Esophagus squamous epithelium (tissue), 5 donors: ENCODE measurements at regions not wholly inside any gene's neighbourhood (a gene's known extent, or its start where the extent isn't known, plus 50 kb on each side); places are given as distances from the start of the nearest gene placed in this dataset.

Experiments
- DNase-seq: peaks from one replicate; lab custom pipeline; 2025; lab: John Stamatoyannopoulos, UW
- H3K27ac ChIP-seq, 4 donors: fragments of 200-600 bp; sonication (generic); one replicate each; pipeline ENCODE4 v1.5.1; 2016 to 2019; ENCODE audit warnings: mild to moderate bottlenecking in 1 of 4
- H3K27me3 ChIP-seq, 4 donors: fragments of 200-600 bp; sonication (generic); 1 replicate in 3 of 4; 2 replicates in 1 of 4; pipeline versions ENCODE4 v1.5.1 to v1.6.0; 2017 to 2021; ENCODE audit warnings: antibody characterized with exemption in 1 of 4
- H3K36me3 ChIP-seq, 3 donors: fragments of 200-600 bp; sonication (generic); one replicate each; pipeline ENCODE4 v1.5.1; 2016 to 2019
- H3K4me1 ChIP-seq, 3 donors: fragments of 200-600 bp; sonication (generic); one replicate each; pipeline ENCODE4 v1.5.1; 2017 to 2019
- H3K4me3 ChIP-seq, 4 donors: fragments of 200-600 bp; sonication (generic); 1 replicate in 3 of 4; 2 replicates in 1 of 4; pipeline ENCODE4 v1.5.1; 2016 to 2019; ENCODE audit warnings: mild to moderate bottlenecking in 2 of 4, moderate library complexity in 1 of 4
- H3K9me3 ChIP-seq, 3 donors: fragments of 200-600 bp; sonication (generic); one replicate each; pipeline ENCODE4 v1.5.1; 2016 to 2019
- CTCF ChIP-seq, 6 experiments: fragments of 450-650 bp in 4 of 6; fragments of 200-600 bp in 2 of 6; sonication (generic) in 2 of 6; IDR thresholded peaks; one replicate each; pipeline ENCODE4 v1.5.1; 2016 to 2019; ENCODE audit warnings: antibody characterized with exemption in 6 of 6, mild to moderate bottlenecking in 4 of 6, moderate library complexity in 4 of 6
- POLR2A ChIP-seq, 4 donors: fragments of 450-650 bp; IDR thresholded peaks; one replicate each; pipeline ENCODE4 v1.6.1; 2017; ENCODE audit warnings: antibody characterized with exemption in 4 of 4, mild to moderate bottlenecking in 4 of 4, moderate library complexity in 3 of 4
- WGBS, 2 donors: methylation state at CpG; one replicate each; pipeline ENCODE4 v1.1.5; 2018; 5-methylcytosine and 5-hydroxymethylcytosine counted together
- intact Hi-C: fragments of 100-400 bp; cut with DNase I; formaldehyde crosslinking; loops from one replicate; pipeline ENCODE4 v1.15.0; 2022
- donor health status: DM: yes; HTN: yes; CAD: no.

GRCh38 chr13:73556902-73557301 is 498.1 kb downstream of the KLF5 start:
- intact Hi-C loops = no loop called here
- no peaks in the 10 kb centered on the region for H3K4me1 ChIP-seq
- H3K27ac ChIP-seq = no peak overlapping the region
- H3K4me3 ChIP-seq = no peak overlapping the region
- no peaks in the 10 kb centered on the region for H3K27me3 ChIP-seq
- WGBS, 2 donors = 23 to 25% methylated on average over 4 of the region's 4 CpGs
- H3K9me3 ChIP-seq = peaks cover 0 to 5% (median 0%) of the 10 kb centered on the region in 3 donors
- no peak for TF ChIP-seq POLR2A (IDR thresholded peaks at IDR 0.05)
- no peak for TF ChIP-seq CTCF (IDR thresholded peaks at IDR 0.05)
- DNase-seq = no peak
- no peaks in the 10 kb centered on the region for H3K36me3 ChIP-seq

GRCh38 chr13:73556128-73556527 is 497.3 kb downstream of the KLF5 start:
- DNase-seq = no peak
- 42 to 43% methylated on average over 1 to 2 of the region's 2 CpGs for WGBS, 2 donors
- peaks cover 0 to 5% (median 0%) of the 10 kb centered on the region in 3 donors for H3K9me3 ChIP-seq
- H3K27ac ChIP-seq = no peak overlapping the region
- intact Hi-C loops = no loop called here
- no peaks in the 10 kb centered on the region for H3K36me3 ChIP-seq
- TF ChIP-seq CTCF (IDR thresholded peaks at IDR 0.05) = no peak
- TF ChIP-seq POLR2A (IDR thresholded peaks at IDR 0.05) = no peak
- no peaks in the 10 kb centered on the region for H3K27me3 ChIP-seq
- H3K4me3 ChIP-seq = no peak overlapping the region
- H3K4me1 ChIP-seq = no peaks in the 10 kb centered on the region

- intact Hi-C loops = no loop called here
- Histone ChIP-seq H3K4me3 (no peak overlapping the region), H3K27me3 (no peaks in the 10 kb centered on the region), H3K27ac (no peak overlapping the region), H3K36me3 (no peaks in the 10 kb centered on the region), H3K9me3 (peaks cover 0 to 5% (median 0%) of the 10 kb centered on the region in 3 donors), H3K4me1 (peaks cover 0 to 15% (median 0%) of the 10 kb centered on the region in 3 donors)
- DNase-seq = no peak
- WGBS, 2 donors = 57 to 76% methylated on average over 2 of the region's 2 CpGs
- no peak for TF ChIP-seq CTCF (IDR thresholded peaks at IDR 0.05)
- no peak for TF ChIP-seq POLR2A (IDR thresholded peaks at IDR 0.05)
These were observed 492.9 kb downstream of the KLF5 start for GRCh38 chr13:73551736-73552135.

GRCh38 chr13:73549717-73550116 is 490.9 kb downstream of the KLF5 start:
- Histone ChIP-seq H3K36me3 (no peaks in the 10 kb centered on the region), H3K27me3 (no peaks in the 10 kb centered on the region), H3K27ac (no peak overlapping the region), H3K4me3 (no peak overlapping the region), H3K9me3 (peaks cover 0 to 4% (median 0%) of the 10 kb centered on the region in 3 donors), H3K4me1 (peaks cover 0 to 24% (median 0%) of the 10 kb centered on the region in 3 donors)
- WGBS, 2 donors = 69 to 72% methylated on average over 3 of the region's 3 CpGs
- TF ChIP-seq POLR2A (IDR thresholded peaks at IDR 0.05) (no peak), CTCF (IDR thresholded peaks at IDR 0.05) (no peak)
- intact Hi-C loops = no loop called here
- DNase-seq = no peak

GRCh38 chr13:73548449-73548848 is 489.6 kb downstream of the KLF5 start:
- H3K4me3 ChIP-seq = no peak overlapping the region
- H3K4me1 ChIP-seq = peaks cover 0 to 31% (median 0%) of the 10 kb centered on the region in 3 donors
- 72 to 77% methylated on average over 2 of the region's 2 CpGs for WGBS, 2 donors
- H3K36me3 ChIP-seq = no peaks in the 10 kb centered on the region
- no peak overlapping the region for H3K27ac ChIP-seq
- intact Hi-C loops = no loop called here
- H3K9me3 ChIP-seq = no peaks in the 10 kb centered on the region
- H3K27me3 ChIP-seq = no peaks in the 10 kb centered on the region
- DNase-seq = no peak
- TF ChIP-seq POLR2A (IDR thresholded peaks at IDR 0.05) (no peak), CTCF (IDR thresholded peaks at IDR 0.05) (no peak)
